Smooth muscle cell (in vitro differentiated cells): ENCODE measurements at regions not wholly inside any gene's neighbourhood (a gene's known extent, or its start where the extent isn't known, plus 50 kb on each side); places are given as distances from the start of the nearest gene placed in this dataset.
A peak's percentile ranks its signal among the peaks of the same experiment; 100 is the strongest.
"Not testable (repeated sequence)": the region's sequence is repeated elsewhere in the genome, so short reads cannot be mapped to it uniquely, and the experiment has no call there.

Experiments
- DNase-seq: peaks from one replicate; lab custom pipeline; 2025; ENCODE audit not compliant: unreplicated experiment; lab: John Stamatoyannopoulos, UW
- H2AFZ ChIP-seq: fragments of 200-600 bp; sonication (generic); 2 replicates; pipeline ENCODE4 v1.6.0; 2016; ENCODE audit warnings: antibody characterized with exemption, low read depth, mild to moderate bottlenecking
- H3F3A ChIP-seq: fragments of 200-600 bp; sonication (generic); 2 replicates; pipeline ENCODE4 v1.6.0; 2017; ENCODE audit warnings: antibody characterized with exemption, low read depth
- H3K27ac ChIP-seq: fragments of 200-600 bp; sonication (generic); 2 replicates; pipeline ENCODE4 v1.5.1; 2016; ENCODE audit warnings: low read depth, mild to moderate bottlenecking
- H3K27me3 ChIP-seq: fragments of 200-600 bp; sonication (generic); 2 replicates; pipeline ENCODE4 v1.6.1; 2016; ENCODE audit warnings: low read depth, mild to moderate bottlenecking
- H3K36me3 ChIP-seq: fragments of 200-600 bp; sonication (generic); 2 replicates; pipeline ENCODE4 v1.5.1; 2016; ENCODE audit warnings: low read depth
- H3K4me1 ChIP-seq: fragments of 200-600 bp; sonication (generic); 2 replicates; pipeline ENCODE4 v1.5.1; 2016; ENCODE audit warnings: low read depth
- H3K4me2 ChIP-seq: fragments of 200-600 bp; sonication (generic); 2 replicates; pipeline ENCODE4 v1.6.0; 2016; ENCODE audit warnings: mild to moderate bottlenecking
- H3K4me3 ChIP-seq: fragments of 200-600 bp; sonication (generic); 2 replicates; pipeline ENCODE4 v1.5.1; 2016; ENCODE audit warnings: mild to moderate bottlenecking
- H3K79me2 ChIP-seq: fragments of 200-600 bp; sonication (generic); 2 replicates; pipeline ENCODE4 v1.6.0; 2016; ENCODE audit warnings: low read depth, mild to moderate bottlenecking
- H3K9ac ChIP-seq: fragments of 200-600 bp; sonication (generic); 2 replicates; pipeline ENCODE4 v1.6.0; 2016; ENCODE audit warnings: low read depth
- H3K9me3 ChIP-seq: fragments of 200-600 bp; sonication (generic); replicated peaks from 2 replicates; pipeline ENCODE4 v1.5.1; 2016; ENCODE audit warnings: low read depth
- H4K20me1 ChIP-seq: fragments of 200-600 bp; sonication (generic); 2 replicates; pipeline ENCODE4 v1.6.0; 2016; ENCODE audit warnings: low read depth
- WGBS: methylation state at CpG from one replicate; pipeline ENCODE4 v1.1.7; 2016; ENCODE audit warnings: low lambda C conversion rate; 5-methylcytosine and 5-hydroxymethylcytosine counted together
- TF ChIP-seq, protein P1 (sequence below): fragments of 200-600 bp; sonication (generic); IDR thresholded peaks from 2 replicates; pipeline ENCODE4 v1.5.1; 2017; ENCODE audit warnings: borderline replicate concordance, mild to moderate bottlenecking, antibody characterized with exemption; ENCODE audit not compliant: insufficient read depth, poor library complexity, severe bottlenecking

DNA sequence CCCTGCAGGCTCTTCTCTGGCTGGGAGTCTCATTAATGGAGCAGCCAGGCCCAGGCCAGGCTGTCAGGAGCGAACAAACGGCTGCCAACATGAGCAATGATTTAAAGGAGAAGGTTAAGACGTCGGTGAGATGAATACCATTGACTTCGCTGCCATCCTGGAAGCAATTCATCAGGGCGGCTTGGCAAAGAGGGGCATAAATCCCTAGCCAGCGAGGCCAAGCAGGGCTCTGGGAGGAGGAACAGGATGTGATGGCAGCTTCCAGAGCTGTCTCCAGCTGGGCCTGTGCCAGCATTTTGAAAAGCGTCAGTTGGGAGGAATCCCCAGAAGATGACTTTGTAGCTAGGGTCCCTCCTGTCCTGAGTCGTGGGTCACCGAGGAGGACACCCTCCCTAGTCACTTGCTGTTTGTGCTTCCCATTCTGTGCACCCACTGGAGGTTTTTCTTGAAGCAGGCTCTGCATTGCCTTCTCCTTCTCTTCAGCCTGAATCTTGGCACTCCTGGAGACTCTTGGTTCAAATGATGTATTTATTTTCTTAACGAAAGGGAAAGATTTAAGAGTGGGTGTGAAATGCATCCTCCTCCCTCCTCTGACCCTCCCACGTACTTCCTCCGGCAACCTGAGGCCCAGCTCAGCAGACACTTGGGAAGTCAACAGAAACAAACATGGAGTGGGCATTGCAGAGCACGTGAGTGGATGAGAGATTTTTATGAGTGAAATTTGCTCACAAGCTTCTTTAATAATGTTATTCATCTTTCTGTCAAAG lies 476.3 kb upstream of the CADM1 start:
- TF ChIP-seq, protein P1, sequence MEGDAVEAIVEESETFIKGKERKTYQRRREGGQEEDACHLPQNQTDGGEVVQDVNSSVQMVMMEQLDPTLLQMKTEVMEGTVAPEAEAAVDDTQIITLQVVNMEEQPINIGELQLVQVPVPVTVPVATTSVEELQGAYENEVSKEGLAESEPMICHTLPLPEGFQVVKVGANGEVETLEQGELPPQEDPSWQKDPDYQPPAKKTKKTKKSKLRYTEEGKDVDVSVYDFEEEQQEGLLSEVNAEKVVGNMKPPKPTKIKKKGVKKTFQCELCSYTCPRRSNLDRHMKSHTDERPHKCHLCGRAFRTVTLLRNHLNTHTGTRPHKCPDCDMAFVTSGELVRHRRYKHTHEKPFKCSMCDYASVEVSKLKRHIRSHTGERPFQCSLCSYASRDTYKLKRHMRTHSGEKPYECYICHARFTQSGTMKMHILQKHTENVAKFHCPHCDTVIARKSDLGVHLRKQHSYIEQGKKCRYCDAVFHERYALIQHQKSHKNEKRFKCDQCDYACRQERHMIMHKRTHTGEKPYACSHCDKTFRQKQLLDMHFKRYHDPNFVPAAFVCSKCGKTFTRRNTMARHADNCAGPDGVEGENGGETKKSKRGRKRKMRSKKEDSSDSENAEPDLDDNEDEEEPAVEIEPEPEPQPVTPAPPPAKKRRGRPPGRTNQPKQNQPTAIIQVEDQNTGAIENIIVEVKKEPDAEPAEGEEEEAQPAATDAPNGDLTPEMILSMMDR, result no peak
- no peaks in the 10 kb centered on the region for H3K27me3 ChIP-seq
- H3K79me2 ChIP-seq, result no peaks in the 10 kb centered on the region
- no peaks in the 10 kb centered on the region for H3F3A ChIP-seq
- WGBS, result 85% methylated on average over 14 of the region's 14 CpGs
- no peak for DNase-seq
- H3K4me1 ChIP-seq, result no peaks in the 10 kb centered on the region
- H4K20me1 ChIP-seq, result no peaks in the 10 kb centered on the region
- H3K4me3 ChIP-seq, result no peak overlapping the region
- no peak overlapping the region for H3K4me2 ChIP-seq
- H3K9ac ChIP-seq, result no peak overlapping the region
- H3K36me3 ChIP-seq, result no peaks in the 10 kb centered on the region
- no peak overlapping the region for H3K27ac ChIP-seq
- H2AFZ ChIP-seq, result no peak overlapping the region
- H3K9me3 ChIP-seq, result no peaks in the 10 kb centered on the region

DNA sequence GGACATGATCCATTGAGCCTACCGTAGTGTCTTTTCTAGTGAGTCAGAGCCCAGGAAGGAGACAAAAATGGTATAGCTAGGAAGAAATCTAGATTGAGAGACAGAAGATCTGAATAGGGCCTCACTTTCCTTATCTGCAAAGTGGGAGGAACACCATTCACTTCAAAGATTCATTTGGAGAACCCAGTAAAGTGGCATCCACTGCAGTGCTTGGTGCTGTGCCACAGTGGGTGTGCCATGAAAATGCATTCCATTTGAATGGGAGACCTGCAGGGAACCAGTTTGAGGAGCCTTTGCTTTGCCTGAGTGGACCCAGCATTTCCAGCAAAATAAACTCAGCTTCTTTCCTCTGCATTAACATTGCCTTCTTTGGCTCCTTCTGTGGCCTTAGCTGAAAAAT lies 470.5 kb upstream of the CADM1 start:
- no peaks in the 10 kb centered on the region for H3K9me3 ChIP-seq
- peaks cover 7% of the 10 kb centered on the region for H3K4me1 ChIP-seq
- peak overlapping the region; percentile 99 for H2AFZ ChIP-seq
- peak overlapping the region; percentile 47 for H3K9ac ChIP-seq
- H3K27ac ChIP-seq, result no peak overlapping the region
- H3K4me2 ChIP-seq, result peak overlapping the region; percentile 88
- no peaks in the 10 kb centered on the region for H3F3A ChIP-seq
- peak overlapping the region; percentile 63 for H3K4me3 ChIP-seq
- DNase-seq, result no peak
- H3K36me3 ChIP-seq, result no peaks in the 10 kb centered on the region
- 59% methylated on average over 1 of the region's 1 CpG for WGBS
- H3K79me2 ChIP-seq, result no peaks in the 10 kb centered on the region
- H3K27me3 ChIP-seq, result no peaks in the 10 kb centered on the region
- H4K20me1 ChIP-seq, result no peaks in the 10 kb centered on the region
- TF ChIP-seq, protein P1, result no peak

DNA sequence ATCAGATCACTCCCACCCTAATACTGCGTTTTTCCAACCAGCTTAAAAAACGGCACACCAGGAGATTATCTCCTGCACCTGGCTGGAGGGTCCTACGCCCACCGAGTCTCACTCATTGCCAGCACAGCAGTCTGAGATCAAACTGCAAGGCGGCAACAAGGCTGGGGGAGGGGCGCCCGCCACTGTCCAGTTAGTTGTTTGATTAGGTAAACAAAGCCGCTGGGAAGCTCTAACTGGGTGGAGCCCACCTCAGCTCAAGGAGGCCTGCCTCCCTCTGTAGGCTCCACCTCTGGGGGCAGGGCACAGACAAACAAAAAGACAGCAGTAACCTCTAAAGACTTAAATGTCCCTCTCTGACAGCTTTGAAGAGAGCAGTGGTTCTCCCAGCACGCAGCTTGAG lies 463.0 kb upstream of the CADM1 start:
- not testable (repeated sequence) for H3K27ac ChIP-seq, DNase-seq, H3K36me3 ChIP-seq, H3F3A ChIP-seq, H3K79me2 ChIP-seq, H3K4me1 ChIP-seq, H3K4me3 ChIP-seq, H3K27me3 ChIP-seq, H3K9ac ChIP-seq, H3K9me3 ChIP-seq, H4K20me1 ChIP-seq, H2AFZ ChIP-seq
- peak overlapping the region; percentile 74 for H3K4me2 ChIP-seq
- WGBS, result 47% methylated on average over 9 of the region's 9 CpGs

DNA sequence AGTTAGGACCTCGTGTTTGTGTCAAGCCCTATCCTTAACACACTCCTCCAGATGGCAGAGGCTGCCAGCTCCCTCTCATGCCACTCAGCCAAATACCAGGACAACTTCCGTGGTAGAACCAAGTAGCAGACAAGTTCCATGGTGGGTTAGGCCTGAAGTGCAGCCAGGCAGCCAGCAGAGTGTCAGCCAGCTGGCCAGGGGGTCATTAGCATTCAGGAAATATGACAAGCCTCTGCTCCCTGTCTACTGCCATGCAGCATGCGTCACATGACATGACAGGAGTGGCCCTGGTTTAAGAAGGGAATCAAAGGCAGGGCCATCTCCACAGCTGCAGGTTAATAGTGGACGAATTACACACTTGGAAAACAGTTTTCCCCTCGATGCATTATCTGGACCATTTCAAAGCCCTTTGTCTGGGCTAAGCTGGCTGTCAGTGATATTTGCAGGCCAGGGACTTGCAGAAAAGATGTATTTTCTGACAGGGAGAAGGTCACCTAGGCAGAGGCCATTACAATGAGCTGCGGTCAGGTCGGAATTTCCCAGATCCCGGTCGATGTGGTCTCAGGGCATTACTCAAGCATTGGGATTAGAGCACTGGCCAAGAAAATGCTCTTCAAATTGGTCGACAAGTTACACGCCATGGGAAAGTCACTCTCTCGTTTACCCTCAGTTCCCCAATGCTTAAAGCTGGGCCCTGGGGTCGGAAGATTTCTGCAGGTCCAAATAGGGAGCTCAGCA lies 461.7 kb upstream of the CADM1 start:
- no peaks in the 10 kb centered on the region for H3K27me3 ChIP-seq
- H3K4me2 ChIP-seq, result no peak overlapping the region
- no peaks in the 10 kb centered on the region for H4K20me1 ChIP-seq
- TF ChIP-seq, protein P1, result no peak
- 74% methylated on average over 13 of the region's 13 CpGs for WGBS
- H3K79me2 ChIP-seq, result no peaks in the 10 kb centered on the region
- H3K27ac ChIP-seq, result no peak overlapping the region
- no peak for DNase-seq
- peaks cover 6% of the 10 kb centered on the region for H3K4me1 ChIP-seq
- H3F3A ChIP-seq, result no peaks in the 10 kb centered on the region
- H2AFZ ChIP-seq, result no peak overlapping the region
- no peaks in the 10 kb centered on the region for H3K9me3 ChIP-seq
- H3K4me3 ChIP-seq, result no peak overlapping the region
- H3K9ac ChIP-seq, result no peak overlapping the region
- no peaks in the 10 kb centered on the region for H3K36me3 ChIP-seq
